HuH-7.5 (cell line): ENCODE measurements at regions not wholly inside any gene's neighbourhood (a gene's known extent, or its start where the extent isn't known, plus 50 kb on each side); places are given as distances from the start of the nearest gene placed in this dataset.
A peak's percentile ranks its signal among the peaks of the same experiment; 100 is the strongest.

ENCODE experiments used
- DNase-seq: peaks from one replicate; pipeline ENCODE4 v3.0.0; 2011; ENCODE audit warnings: low spot score

- DNase-seq, result no peak
Measured at GRCh38 chr13:80284290-80284689, 56.6 kb downstream of the SPRY2 start.

- DNase-seq, result no peak
Measured at GRCh38 chr13:80278706-80279105, 62.2 kb downstream of the SPRY2 start.

GRCh38 chr13:80276371-80277289, 64.3 kb downstream of the SPRY2 start:
- peak; percentile 28 for DNase-seq

DNA sequence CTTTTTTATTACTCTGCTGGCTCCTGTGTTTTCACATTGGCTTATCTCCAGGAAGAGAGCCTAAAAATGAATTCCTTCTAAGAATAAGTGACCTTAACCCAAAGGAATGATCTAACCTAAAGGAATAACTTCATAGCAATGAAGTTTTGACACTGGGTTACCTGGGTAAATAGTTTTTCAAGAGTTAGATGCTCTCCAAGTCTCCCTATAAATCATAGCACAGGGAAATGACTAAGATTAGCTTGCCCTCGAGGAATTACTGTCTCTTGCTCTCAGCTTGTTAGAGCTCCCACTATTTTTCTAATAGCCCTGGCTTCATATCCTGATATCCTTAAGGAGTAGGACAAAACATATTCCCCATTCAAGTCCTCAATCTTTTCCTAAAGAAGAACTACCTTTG, 66.3 kb downstream of the SPRY2 start:
- no peak for DNase-seq

GRCh38 chr13:80273718-80274117, 67.2 kb downstream of the SPRY2 start:
- DNase-seq, result no peak

DNA sequence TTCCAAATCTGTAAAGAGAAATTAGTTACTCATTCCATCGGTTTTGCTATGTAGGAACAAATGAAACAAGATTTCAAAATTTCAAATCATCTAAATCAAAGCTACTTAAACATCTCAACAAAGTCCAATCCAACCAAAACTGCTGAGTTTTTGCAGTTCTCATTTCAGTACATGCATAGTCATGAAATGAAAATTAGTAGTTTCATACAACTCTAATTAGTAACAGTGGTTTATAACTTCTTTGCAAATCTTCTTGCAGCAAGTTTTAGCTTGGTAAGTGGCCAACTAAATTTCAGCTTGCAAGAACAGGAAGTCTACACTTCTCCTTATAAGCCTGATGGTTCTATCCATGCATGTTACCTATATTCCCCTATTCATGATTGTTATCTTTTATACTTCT, 75.6 kb downstream of the SPRY2 start:
- no peak for DNase-seq

- DNase-seq, result no peak
Measured at GRCh38 chr13:80263745-80264513, 77.0 kb downstream of the SPRY2 start.

- no peak for DNase-seq
Measured at GRCh38 chr13:80262051-80262695, 78.8 kb downstream of the SPRY2 start.

DNA sequence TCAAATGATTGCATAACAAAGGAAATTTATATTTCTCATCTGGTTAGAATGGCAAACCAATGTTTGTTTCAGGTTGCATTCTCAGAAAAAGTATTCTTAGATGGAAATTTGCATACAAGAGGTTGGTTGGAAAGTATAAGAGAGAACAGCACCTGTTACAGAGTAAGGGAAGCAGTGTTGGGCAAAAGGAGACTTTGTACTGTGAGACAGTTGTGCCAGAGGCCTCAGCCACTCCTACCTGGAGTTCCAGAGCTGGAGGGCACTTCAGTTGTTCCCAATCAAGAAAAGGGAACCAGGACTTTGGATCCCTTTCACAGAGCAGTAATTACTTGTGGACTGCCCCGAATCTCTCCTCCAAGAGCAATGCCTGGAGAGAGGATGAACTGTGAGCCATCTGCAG, 81.8 kb downstream of the SPRY2 start:
- DNase-seq, result no peak

- DNase-seq, result no peak
Measured at GRCh38 chr13:80256352-80256932, 84.5 kb downstream of the SPRY2 start.

DNA sequence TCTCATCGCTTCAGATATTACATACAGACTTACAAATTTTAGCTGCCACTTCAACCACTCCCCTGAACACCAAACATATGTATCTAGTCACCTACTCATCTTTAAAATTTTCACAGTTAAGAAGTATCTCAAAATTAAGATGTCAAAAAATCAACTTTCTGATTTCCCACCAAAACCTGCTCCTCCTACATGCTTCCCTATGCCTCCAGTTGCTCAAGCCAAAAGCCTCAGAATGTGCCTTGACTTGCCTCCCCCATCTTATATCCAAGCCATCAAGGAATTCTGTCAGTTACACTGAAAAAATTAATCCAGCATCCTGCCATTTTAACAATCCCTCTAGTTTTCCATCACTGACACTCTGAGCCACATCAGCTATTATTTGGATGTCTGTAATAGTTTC, 85.0 kb downstream of the SPRY2 start:
- DNase-seq, result no peak

- DNase-seq, result no peak
Measured at GRCh38 chr13:80251403-80251802, 89.5 kb downstream of the SPRY2 start.

GRCh38 chr13:80250213-80250810, 90.6 kb downstream of the SPRY2 start:
- DNase-seq, result no peak

DNA sequence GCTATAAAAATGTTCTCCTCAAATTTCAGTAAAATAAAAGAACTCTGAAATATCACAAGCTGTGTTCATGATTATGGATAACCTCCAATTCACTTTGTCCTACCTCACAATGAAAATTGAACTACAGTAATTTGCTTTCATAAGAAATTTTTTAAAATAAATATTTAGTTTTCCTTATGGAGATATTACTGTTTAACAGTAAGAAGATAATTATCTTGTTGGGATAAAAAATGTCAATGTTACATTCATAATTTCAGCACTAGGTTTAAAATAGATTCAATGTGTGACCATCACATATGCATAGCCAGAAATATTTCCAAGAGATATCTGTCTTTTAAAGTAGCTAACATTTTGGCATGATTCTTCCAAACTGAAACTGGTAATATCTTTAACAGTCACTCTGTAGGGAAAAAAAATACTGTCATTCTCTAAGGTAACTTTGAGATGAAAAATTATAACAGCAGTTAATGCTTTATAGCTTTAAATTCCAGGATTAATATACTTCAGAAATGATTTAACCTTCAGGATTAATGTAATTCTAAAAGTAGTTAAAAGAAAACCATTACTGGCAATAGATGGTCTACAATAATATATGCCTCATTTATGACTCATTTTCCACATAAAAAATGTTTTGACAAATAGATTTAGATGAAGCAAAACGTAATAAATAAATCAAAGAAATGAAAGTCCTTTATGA, 91.3 kb downstream of the SPRY2 start:
- no peak for DNase-seq

DNA sequence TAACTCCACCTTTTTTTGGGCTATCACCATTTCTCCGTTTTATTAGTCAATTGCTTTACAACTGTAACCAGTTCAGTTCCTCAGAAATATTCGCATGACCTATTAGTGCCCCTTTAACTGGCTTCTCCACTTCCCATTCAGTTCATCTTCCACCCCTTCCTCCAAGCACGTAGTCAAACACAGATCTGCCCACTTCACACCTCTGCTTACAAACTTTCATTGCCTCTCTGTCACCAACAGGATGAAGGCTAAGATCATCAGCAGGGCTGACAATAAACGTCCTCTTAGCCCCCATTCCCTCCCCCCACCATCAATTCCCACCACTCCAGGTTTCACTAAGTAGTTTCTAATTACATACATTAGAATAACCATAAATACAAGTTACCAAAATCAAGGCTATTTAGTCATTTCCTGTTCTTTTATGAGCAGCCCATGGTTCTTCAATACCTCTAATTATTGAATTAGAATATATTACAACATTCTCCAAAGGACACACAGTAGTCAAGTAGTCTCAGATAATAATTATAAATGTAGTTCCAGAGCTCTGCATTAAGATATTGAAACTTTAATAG, 95.7 kb downstream of the SPRY2 start:
- no peak for DNase-seq

GRCh38 chr13:80244574-80244973, 96.4 kb downstream of the SPRY2 start:
- DNase-seq, result no peak

DNA sequence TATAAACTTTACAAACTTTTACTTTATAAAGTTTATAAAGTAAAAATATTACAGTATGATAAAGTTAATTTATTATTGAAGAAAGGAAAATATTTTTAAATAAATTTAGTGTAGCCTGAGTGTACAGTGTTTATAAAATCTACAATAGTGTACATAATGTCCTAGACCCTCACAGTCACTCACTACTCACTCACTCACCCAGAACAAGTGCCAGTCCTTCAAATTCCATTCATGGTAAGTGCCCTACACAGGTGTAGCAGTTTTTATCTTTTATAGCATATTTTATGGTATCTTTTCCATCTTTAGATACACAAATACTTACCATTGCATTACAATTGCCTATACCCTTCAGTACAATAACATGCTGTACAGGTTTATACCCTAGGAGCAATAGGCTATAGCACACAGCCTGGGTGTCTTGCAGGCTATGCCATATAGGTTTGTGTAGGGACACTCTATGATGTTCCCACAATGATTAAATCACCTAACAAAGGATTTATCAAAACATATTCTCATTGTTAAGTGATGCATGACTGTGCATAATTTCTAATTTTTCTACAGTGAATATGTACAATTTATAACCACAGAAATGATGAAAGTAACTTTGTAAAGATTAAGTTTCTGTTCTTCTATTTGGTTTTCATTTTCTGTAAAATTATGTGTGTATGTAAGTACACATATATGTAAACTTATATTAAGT, 98.0 kb downstream of the SPRY2 start:
- no peak for DNase-seq

DNA sequence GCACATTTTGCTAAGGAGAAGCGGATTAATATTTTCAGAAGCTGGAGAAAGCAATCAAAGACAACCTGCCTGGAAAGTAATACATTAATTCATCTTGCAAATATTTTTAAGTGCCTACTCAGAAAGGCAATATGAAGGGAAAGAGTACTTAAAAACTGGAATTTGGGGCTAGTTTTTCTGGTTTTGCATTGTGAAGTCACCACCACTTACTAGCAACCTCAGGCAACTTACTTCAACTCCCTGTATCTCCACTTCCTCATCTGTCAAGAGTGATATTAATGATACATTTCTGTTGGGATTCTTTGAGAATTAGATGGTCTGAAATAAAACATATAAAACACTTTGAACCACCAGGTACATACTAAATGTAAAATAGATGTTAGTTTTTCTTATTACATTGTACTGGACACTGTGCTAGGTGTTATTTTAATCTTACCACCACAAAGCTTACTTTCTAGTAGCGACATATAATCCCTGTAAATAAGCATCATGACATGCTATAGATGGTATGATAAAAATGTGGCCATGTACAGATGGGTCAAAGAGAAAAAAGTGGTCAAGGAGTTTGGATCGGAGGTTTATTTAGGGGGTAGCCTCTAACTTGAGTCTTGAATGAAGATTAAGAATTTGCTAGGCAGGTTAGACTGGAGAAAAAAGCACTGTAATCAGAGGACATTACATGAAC, 101.2 kb downstream of the SPRY2 start:
- DNase-seq, result no peak

DNA sequence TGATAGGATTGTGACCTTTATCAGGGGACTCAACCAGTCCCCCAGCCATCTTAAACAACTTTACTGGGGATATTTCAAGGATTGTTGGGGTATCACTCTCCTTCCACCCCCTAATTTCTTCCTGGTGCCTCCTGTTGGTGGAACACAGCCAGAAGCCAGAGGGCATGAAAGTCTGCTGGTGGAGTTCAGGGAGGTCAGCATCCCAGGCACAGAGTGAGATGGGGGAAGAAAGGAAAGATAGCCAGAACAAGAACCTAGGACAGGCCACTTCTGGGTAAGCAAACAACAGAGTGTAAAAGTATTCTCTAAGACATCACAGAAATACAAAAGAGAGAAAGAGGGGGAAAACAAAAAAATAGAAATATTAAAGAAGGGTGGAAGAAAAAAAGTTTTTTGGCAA, 101.8 kb downstream of the SPRY2 start:
- no peak for DNase-seq

- DNase-seq, result no peak
Measured at GRCh38 chr13:80237646-80238045, 103.3 kb downstream of the SPRY2 start.
